Kidney glomerular epithelial cell (primary cell): ENCODE measurements at regions not wholly inside any gene's neighbourhood (a gene's known extent, or its start where the extent isn't known, plus 50 kb on each side); places are given as distances from the start of the nearest gene placed in this dataset.
A peak's percentile ranks its signal among the peaks of the same experiment; 100 is the strongest.

Experiments
- DNase-seq: peaks from one replicate; lab custom pipeline; 2025; lab: John Stamatoyannopoulos, UW

- no peak for DNase-seq
These were observed 488.5 kb upstream of the MDFIC2 start for GRCh38 chr3:70800951-70801350.

DNA sequence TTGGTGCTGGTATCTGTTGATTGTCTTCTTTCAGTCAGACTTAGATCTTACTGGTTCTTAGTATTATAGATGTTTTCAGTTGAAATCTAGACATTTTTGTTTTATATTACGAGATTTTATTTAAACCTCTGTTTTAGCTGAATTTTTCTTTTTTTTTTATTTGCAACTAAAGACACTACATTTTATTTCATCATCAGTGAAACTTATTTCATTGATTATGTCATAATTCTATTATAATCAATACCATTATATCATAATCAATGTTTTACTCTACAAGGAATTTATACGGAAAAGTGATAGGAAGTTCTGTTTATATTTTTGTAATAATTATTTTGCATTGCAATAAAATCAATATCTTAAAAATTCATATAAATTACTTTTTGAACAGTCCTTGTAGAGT, 477.4 kb upstream of the MDFIC2 start:
- DNase-seq = no peak

GRCh38 chr3:70780790-70781189, 468.4 kb upstream of the MDFIC2 start:
- DNase-seq = no peak

GRCh38 chr3:70779296-70779695, 466.9 kb upstream of the MDFIC2 start:
- DNase-seq = no peak

DNA sequence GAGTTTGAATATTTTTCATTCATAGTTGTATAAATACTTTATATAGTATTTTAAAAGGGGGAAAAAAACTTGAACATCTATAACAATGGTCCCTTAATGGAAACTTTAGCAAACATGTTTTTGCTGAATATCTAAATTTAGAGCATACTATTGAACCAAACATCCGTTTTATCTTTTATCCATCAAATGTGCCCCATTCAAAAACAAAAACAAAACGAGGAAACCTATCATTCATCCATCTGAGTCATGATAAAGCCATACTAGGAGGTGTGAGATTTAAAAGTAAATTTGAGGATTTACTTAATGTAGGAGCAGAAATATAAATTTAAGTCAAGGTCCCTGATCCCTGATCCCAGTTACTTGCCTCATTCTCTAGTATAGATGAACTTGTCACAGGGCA, 463.6 kb upstream of the MDFIC2 start:
- DNase-seq = no peak

DNA sequence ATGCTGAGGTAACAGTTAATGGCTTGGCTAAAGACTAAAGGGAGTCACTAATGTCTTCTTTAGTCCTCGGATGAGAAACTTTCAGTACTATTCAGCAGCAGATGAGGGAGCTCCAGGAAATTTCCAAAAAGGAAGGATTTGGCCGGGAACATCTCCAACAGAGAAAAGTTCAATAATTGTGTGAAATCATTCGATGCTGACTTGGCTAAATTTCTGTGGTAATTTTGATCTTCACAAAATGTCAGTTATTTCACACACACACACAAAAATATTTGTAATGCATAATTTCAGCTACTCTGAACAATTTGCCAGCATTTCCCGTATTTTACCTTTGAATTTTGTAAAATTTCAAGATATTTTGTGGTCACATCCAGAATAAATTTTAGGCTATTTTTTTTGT, 462.8 kb upstream of the MDFIC2 start:
- no peak for DNase-seq

DNA sequence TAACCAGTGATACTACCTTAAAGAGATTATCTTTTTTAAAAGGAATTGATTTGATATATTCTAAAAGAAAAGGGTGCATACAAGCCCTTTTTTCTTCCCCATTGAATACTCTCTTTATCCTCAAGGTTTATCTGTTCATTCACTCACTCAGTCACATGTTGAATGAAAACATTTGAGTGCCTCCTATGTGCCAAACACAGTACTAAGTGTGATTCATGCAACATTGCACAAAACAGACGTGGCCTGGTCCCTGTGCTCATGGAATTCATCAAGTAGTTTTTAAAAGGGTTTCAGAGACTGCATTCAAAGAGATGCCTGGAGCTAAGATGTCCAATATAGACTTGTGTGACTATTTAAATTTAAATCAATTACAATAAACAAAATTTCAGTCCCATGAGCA, 462.2 kb upstream of the MDFIC2 start:
- no peak for DNase-seq

DNA sequence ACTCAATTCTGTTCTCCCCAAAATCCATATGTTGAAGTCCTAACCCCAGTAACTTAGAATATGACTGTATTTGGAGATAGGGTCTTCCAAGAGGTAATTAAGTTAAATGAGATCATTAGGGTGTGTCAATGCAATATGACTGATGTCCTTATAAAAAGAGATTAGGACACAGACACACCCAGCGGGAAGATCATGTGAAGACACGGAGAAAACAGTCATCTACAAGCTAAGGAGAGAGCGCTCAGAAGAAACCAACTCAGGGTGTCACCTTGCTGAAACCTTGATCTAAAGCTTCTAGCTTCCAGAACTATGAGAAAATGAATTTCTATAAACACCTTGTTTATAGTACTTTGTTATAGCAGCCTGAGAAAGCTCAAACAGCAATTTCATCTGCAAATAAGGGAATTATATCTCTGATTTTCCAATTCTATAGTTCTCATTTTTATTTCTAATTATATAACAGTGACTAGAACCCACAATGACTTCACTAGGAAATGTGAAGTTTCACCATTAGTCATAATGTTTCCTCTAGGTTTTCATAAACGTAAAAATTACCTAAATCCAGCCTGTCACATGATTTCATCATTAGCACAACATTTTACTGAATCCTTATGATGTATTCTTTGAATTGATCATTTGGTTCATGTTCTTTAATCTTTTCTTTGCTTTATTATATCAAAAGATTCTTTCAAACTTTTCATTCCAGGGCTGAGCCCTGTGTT, 459.1 kb upstream of the MDFIC2 start:
- DNase-seq = no peak

- DNase-seq = no peak
These were observed 458.2 kb upstream of the MDFIC2 start for GRCh38 chr3:70770650-70771049.

DNA sequence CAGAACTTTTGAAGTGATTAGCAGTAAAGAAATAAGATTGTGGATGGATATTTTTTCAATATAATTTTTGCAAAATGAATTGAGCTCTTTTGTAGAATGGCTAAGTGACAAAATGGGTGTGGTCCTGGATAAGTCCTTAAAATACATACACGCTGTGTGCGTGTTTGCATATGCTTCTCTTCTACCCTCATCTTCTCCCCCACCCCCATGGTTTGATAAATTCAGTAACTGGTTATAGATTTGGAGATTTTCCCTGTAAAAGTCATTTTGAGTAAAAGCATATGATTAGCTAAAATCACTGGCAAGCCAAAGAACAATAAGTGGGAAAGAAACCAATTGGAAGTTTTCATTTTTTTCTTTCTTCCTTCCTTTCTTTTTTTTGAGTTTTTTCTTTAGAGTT, 453.9 kb upstream of the MDFIC2 start:
- DNase-seq = no peak

- no peak for DNase-seq
These were observed 451.5 kb upstream of the MDFIC2 start for GRCh38 chr3:70763894-70764293.

DNA sequence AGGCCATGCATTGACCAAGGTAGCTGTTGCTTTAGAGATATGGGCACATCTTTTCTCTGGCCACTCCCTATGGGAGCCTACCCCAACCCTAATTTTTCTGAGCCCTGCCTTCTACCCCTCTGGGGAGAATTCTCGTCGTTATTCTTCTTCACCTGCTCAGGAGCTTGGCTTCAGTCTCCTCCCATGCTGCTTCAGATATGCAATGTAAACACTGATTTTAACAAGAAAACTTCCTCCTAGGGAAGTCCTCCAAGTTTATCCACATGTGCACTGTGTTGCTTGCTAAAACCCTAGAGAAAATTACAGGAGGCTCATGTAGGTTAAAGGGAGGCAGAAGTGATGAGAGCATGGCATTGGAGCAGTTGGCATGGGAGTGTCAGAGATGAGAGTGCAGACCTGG, 445.2 kb upstream of the MDFIC2 start:
- no peak for DNase-seq

- no peak for DNase-seq
These were observed 443.1 kb upstream of the MDFIC2 start for GRCh38 chr3:70755526-70755925.

GRCh38 chr3:70754314-70754713, 441.9 kb upstream of the MDFIC2 start:
- no peak for DNase-seq

DNA sequence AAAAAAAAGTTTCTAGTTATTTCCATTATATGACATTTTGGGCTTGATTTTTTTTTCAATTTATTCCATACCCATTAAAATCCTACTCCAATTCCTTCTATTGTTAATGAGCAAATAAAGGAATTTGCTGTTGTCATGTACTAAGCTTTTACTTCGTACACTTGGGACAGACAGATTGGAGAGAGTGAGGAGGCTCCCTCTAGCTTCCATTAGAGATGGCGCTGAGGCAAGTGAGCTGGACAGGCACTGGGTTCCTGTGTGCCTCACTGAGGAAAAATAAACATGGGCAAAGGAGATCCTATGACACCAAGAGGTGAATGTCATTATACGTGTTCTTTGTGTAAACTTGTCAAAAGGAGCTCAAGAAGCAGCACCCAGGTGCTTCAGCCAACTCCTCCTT, 441.1 kb upstream of the MDFIC2 start:
- DNase-seq = no peak

GRCh38 chr3:70752051-70752450, 439.6 kb upstream of the MDFIC2 start:
- no peak for DNase-seq

DNA sequence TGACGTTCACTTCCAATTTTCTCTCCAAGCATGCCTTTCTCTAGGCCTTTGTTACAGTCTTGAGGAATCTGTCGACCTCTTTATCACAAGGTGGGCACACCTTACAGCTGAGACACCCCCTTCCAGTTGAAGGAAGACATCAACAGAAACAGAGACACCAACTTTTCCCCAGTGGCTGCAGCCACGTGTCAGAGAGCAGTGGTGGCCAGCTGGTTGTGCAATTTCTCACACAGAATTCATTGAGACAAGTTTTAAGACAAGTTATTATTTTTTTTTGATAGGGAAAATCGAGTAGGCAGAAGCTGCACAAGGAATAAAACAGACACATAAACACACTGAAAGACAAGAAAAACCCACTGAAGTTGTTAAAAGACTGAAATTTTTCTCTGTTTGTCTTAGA, 436.7 kb upstream of the MDFIC2 start:
- DNase-seq = no peak

DNA sequence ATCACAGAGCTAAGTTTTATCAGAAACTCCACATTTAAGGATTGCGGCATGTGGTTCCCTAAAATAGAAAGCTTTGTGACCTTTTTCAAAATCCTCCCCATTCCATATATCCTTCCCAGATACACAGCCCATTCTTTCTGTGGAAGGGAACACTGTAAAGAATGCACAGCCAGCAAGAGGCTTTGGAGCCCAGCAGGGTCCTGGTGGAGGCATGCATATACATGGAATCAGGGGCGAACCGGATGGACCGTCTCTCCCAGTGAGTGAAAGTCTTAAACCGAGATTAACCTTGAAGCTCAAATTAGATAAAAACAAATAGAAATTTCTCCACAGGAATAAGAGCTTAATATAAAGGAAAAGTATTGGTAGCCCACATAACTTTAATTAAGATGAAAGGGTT, 436.2 kb upstream of the MDFIC2 start:
- no peak for DNase-seq

DNA sequence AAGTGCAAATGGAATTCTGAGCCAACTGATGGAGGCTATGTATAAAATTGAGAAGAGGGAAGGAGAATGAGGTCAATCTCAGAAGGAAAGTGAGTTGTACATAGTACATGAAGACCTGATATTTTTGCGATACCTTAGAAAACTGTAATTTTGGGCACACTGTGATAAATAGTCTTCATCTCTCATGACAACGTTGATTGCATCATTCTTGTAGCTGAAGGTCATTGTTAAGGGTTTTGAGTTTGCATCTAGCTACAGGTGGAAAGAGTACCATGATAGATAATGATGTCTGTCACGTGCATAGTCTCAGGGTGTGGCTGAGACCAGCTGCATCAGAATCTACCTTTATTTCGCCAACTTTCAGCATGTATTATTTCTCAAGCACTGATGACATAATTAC, 435.4 kb upstream of the MDFIC2 start:
- DNase-seq = no peak

DNA sequence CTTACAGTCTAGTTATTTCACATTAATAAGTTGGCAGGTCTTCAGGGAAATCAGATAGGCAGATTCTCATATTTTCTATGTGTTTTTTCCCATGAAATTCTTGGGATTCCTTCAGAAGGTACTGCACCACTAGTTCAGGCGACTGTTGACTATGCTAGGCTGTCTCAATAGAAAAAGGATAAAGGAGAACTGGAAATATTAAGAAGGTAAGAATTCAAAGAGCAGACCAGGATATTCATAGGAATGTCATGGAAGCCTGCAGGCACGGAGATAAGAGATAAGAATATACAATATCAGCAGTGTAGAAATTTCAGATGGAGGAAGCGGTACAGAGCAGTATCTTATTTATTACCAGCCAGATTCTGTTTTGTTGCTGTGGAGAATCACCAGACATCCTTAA, 432.1 kb upstream of the MDFIC2 start:
- peak; percentile 67 for DNase-seq

GRCh38 chr3:70743754-70744153, 431.3 kb upstream of the MDFIC2 start:
- no peak for DNase-seq

GRCh38 chr3:70742081-70742480, 429.6 kb upstream of the MDFIC2 start:
- no peak for DNase-seq

GRCh38 chr3:70740872-70741271, 428.4 kb upstream of the MDFIC2 start:
- DNase-seq = no peak

DNA sequence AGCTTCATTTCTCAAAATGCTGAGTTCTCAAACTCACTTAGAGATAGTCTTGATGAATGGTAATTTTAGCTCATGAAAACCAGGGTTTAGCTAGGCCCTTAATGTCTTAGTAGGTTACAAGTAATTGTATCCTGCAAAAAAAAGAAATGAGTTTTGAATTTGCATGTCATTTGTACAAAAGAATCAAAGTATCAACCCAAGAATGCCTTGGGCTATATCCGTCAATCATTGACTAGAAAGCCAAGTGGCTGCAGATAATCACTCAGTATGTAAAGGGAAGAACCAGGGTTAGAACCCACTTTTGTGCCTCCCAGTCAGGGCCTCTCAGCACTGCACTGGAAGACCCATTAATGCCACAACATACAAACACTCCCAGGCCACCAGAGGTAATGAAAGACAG, 427.6 kb upstream of the MDFIC2 start:
- DNase-seq = no peak

DNA sequence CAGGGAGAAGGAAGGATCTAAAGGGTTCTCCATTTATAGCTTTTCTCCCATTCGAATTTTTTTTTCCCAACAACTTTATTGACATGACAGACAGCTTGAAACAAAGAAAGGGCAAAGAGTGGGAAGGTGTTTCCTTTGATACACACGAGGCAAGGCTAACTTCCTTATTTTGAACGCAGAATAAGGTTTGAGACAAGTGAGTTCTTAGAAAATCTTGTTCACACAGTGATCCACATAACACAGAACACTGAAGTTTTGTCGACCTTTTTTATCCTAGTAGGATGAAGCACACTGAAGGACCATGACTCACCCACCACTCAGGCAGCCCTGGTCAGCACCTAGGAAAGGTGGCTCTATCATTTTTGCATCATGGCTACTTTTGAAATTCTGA, 425.8 kb upstream of the MDFIC2 start:
- no peak for DNase-seq
